ENCODE measurements at regions not wholly inside any gene's neighbourhood (a gene's known extent, or its start where the extent isn't known, plus 50 kb on each side); places are given as distances from the start of the nearest gene placed in this dataset.

DNA sequence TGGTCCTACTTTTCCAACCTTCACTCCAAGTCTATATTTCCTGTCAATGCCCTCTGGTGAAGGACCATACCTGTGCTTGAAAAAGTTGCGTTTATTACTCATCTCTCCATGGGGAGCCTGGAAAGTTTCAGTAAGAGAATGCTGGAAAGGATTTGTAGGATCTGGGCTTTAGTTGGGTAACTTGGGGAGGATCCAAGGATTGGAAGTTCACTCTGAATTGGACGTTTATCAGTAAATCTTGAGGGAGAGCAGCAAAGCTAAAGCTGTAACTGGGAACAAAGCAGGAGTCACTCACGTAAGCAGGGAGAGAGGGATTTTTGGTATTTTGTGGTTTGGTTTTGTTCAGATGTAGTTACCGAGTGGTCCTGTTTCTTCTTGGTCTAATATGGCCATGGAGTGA, 51.4 kb upstream of the NPVF start:
- DNase-seq (ENCODE audit: low spot score in 2 of 2) = no peak
- TF ChIP-seq POLR2A (IDR thresholded peaks at IDR 0.05) = no peak
- no peak for TF ChIP-seq POLR2AphosphoS5 (IDR thresholded peaks at IDR 0.05)
- TF ChIP-seq, protein P1, sequence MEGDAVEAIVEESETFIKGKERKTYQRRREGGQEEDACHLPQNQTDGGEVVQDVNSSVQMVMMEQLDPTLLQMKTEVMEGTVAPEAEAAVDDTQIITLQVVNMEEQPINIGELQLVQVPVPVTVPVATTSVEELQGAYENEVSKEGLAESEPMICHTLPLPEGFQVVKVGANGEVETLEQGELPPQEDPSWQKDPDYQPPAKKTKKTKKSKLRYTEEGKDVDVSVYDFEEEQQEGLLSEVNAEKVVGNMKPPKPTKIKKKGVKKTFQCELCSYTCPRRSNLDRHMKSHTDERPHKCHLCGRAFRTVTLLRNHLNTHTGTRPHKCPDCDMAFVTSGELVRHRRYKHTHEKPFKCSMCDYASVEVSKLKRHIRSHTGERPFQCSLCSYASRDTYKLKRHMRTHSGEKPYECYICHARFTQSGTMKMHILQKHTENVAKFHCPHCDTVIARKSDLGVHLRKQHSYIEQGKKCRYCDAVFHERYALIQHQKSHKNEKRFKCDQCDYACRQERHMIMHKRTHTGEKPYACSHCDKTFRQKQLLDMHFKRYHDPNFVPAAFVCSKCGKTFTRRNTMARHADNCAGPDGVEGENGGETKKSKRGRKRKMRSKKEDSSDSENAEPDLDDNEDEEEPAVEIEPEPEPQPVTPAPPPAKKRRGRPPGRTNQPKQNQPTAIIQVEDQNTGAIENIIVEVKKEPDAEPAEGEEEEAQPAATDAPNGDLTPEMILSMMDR (IDR thresholded peaks at IDR 0.05) = no peak
- Histone ChIP-seq H3K27me3 (no peaks in the 10 kb centered on the region), H3K9me3 (no peaks in the 10 kb centered on the region), H3K36me3 (no peaks in the 10 kb centered on the region), H3K27ac (no peak overlapping the region), H3K4me1 (no peaks in the 10 kb centered on the region), H3K4me3 (no peak overlapping the region)
- intact Hi-C loops (cut with DNase I; ENCODE audit: low total_unique reads) = no loop called here

DNA sequence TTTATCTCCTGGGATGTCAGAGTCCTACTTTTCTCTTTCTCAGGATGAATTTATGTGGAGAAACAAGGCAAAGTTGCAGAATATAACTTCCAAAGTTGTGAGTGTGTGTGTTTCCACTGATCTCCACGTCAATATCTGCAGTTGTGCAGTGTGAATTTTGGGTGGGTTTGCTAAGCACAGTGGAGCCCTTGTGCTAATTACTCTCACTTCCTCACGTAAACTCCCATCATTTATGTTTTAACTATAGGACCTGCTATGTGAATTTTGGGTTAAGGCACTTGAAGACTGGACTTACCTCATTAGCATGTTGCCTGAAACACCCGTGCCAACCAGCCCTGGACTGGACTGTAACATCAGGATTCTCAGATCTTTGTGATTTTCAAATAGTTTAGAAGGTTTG, 51.9 kb upstream of the NPVF start:
- DNase-seq (ENCODE audit: low spot score in 2 of 2) = no peak
- TF ChIP-seq POLR2AphosphoS5 (IDR thresholded peaks at IDR 0.05) = no peak
- TF ChIP-seq, protein P1 (IDR thresholded peaks at IDR 0.05) = no peak
- TF ChIP-seq POLR2A (IDR thresholded peaks at IDR 0.05) = no peak
- intact Hi-C loops (cut with DNase I; ENCODE audit: low total_unique reads) = no loop called here
- no peaks in the 10 kb centered on the region for H3K4me1 ChIP-seq
- H3K27me3 ChIP-seq = no peaks in the 10 kb centered on the region
- no peaks in the 10 kb centered on the region for H3K36me3 ChIP-seq
- H3K4me3 ChIP-seq = no peak overlapping the region
- H3K27ac ChIP-seq = no peak overlapping the region
- H3K9me3 ChIP-seq = no peaks in the 10 kb centered on the region

DNA sequence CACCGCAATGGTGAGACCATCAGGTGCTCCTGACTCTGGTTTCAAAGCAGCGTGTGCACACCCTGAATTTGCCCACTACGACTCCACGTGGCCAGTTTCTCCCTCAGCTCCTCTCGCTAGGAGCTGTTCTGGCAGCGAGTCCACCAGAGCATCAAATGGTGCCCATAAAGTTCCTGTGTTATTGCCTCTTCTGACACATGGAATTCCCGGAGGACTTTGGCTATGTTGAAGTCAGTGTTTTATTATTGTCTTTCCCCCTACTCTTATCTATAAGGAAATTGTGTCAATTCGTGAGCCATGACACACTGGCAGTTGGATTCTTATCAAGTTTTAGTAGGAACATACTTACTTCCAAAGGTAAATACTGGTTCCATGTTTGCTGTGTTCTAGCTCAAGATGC, 53.9 kb upstream of the NPVF start:
- TF ChIP-seq POLR2AphosphoS5 (IDR thresholded peaks at IDR 0.05) (no peak), POLR2A (IDR thresholded peaks at IDR 0.05) (no peak)
- TF ChIP-seq, protein P1 (IDR thresholded peaks at IDR 0.05) = no peak
- no peak for DNase-seq (ENCODE audit: low spot score in 2 of 2)
- no peaks in the 10 kb centered on the region for H3K27me3 ChIP-seq
- intact Hi-C loops (cut with DNase I; ENCODE audit: low total_unique reads) = no loop called here
- H3K9me3 ChIP-seq = no peaks in the 10 kb centered on the region
- no peak overlapping the region for H3K4me3 ChIP-seq
- H3K36me3 ChIP-seq = no peaks in the 10 kb centered on the region
- H3K4me1 ChIP-seq = no peaks in the 10 kb centered on the region
- no peak overlapping the region for H3K27ac ChIP-seq

- Histone ChIP-seq H3K36me3 (no peaks in the 10 kb centered on the region), H3K27ac (no peak overlapping the region), H3K9me3 (no peaks in the 10 kb centered on the region), H3K27me3 (no peaks in the 10 kb centered on the region), H3K4me1 (no peaks in the 10 kb centered on the region), H3K4me3 (no peak overlapping the region)
- no peak for TF ChIP-seq POLR2AphosphoS5 (IDR thresholded peaks at IDR 0.05)
- TF ChIP-seq, protein P1 (IDR thresholded peaks at IDR 0.05) = no peak
- no peak for TF ChIP-seq POLR2A (IDR thresholded peaks at IDR 0.05)
- intact Hi-C loops (cut with DNase I; ENCODE audit: low total_unique reads) = no loop called here
- no peak for DNase-seq (ENCODE audit: low spot score in 2 of 2)
Observed at GRCh38 chr7:25286756-25287155, 58.5 kb upstream of the NPVF start.

- no peaks in the 10 kb centered on the region for H3K27me3 ChIP-seq
- H3K27ac ChIP-seq = no peak overlapping the region
- intact Hi-C loops (cut with DNase I; ENCODE audit: low total_unique reads) = no loop called here
- H3K36me3 ChIP-seq = no peaks in the 10 kb centered on the region
- no peaks in the 10 kb centered on the region for H3K4me1 ChIP-seq
- TF ChIP-seq POLR2A (IDR thresholded peaks at IDR 0.05) = no peak
- no peak for TF ChIP-seq POLR2AphosphoS5 (IDR thresholded peaks at IDR 0.05)
- TF ChIP-seq, protein P1 (IDR thresholded peaks at IDR 0.05) = no peak
- no peaks in the 10 kb centered on the region for H3K9me3 ChIP-seq
- DNase-seq (ENCODE audit: low spot score in 2 of 2) = no peak
- no peak overlapping the region for H3K4me3 ChIP-seq
Observed at GRCh38 chr7:25287291-25287690, 59.0 kb upstream of the NPVF start.

Measured in breast epithelium (tissue), 4 donors.